ENCODE measurements at regions not wholly inside any gene's neighbourhood (a gene's known extent, or its start where the extent isn't known, plus 50 kb on each side); places are given as distances from the start of the nearest gene placed in this dataset.
A peak's percentile ranks its signal among the peaks of the same experiment; 100 is the strongest.

GRCh38 chr4:27648416-27648815 is 787.8 kb downstream of the STIM2 start:
- no peak for DNase-seq (ENCODE audit: extremely low spot score)
- TF ChIP-seq ELF4 (IDR thresholded peaks at IDR 0.05) (no peak), CTBP1 (IDR thresholded peaks at IDR 0.05; ENCODE audit: borderline replicate concordance) (no peak), HDGF (IDR thresholded peaks at IDR 0.05; ENCODE audit: borderline replicate concordance) (no peak), TARDBP (IDR thresholded peaks at IDR 0.05) (no peak), FOXA1 (IDR thresholded peaks at IDR 0.05) (no peak), FOXM1 (IDR thresholded peaks at IDR 0.05; ENCODE audit: borderline replicate concordance) (no peak), L3MBTL2 (conservative IDR thresholded peaks at IDR 0.05) (no peak), NFRKB (IDR thresholded peaks at IDR 0.05) (no peak), LEF1 (IDR thresholded peaks at IDR 0.05; ENCODE audit: borderline replicate concordance) (no peak), SUZ12 (IDR thresholded peaks at IDR 0.05) (no peak), ZNF384 (IDR thresholded peaks at IDR 0.05) (no peak), BHLHE40 (IDR thresholded peaks at IDR 0.05; ENCODE audit: borderline replicate concordance) (no peak), ARNT (IDR thresholded peaks at IDR 0.05) (no peak), SP1 (IDR thresholded peaks at IDR 0.05) (no peak), FOXK2 (IDR thresholded peaks at IDR 0.05) (no peak)
- TF ChIP-seq, protein P1, sequence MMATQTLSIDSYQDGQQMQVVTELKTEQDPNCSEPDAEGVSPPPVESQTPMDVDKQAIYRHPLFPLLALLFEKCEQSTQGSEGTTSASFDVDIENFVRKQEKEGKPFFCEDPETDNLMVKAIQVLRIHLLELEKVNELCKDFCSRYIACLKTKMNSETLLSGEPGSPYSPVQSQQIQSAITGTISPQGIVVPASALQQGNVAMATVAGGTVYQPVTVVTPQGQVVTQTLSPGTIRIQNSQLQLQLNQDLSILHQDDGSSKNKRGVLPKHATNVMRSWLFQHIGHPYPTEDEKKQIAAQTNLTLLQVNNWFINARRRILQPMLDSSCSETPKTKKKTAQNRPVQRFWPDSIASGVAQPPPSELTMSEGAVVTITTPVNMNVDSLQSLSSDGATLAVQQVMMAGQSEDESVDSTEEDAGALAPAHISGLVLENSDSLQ (IDR thresholded peaks at IDR 0.05): no peak
- POLR2A ChIA-PET: no interaction called here
- CTCF ChIA-PET: no interaction called here

DNA sequence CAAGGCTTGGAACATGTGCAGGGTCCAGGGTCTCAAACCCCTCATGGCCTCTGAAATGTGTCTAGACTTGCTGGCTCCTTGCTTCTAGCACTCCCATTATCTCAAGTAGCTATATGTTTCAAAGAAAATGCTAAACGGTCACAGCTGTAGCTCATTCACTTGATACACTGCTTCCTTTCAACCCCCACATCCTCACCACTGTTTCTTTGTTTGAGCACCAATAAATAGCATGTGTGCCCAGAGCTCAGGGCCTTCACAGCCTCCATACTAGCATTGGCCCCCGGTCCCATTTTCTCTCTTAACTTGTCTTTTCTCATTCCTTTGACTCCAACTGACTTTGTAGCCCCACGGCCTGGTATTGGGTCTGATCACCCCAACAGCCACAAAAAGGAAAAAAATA is 801.8 kb downstream of the STIM2 start:
- no peak for DNase-seq (ENCODE audit: extremely low spot score)
- POLR2A ChIA-PET: no interaction called here
- CTCF ChIA-PET: no interaction called here
- no peak for TF ChIP-seq FOXK2 (IDR thresholded peaks at IDR 0.05)
- TF ChIP-seq ARNT (IDR thresholded peaks at IDR 0.05): no peak
- no peak for TF ChIP-seq NFRKB (IDR thresholded peaks at IDR 0.05)
- no peak for TF ChIP-seq L3MBTL2 (conservative IDR thresholded peaks at IDR 0.05)
- no peak for TF ChIP-seq SP1 (IDR thresholded peaks at IDR 0.05)
- no peak for TF ChIP-seq SUZ12 (IDR thresholded peaks at IDR 0.05)
- no peak for TF ChIP-seq CTBP1 (IDR thresholded peaks at IDR 0.05; ENCODE audit: borderline replicate concordance)

GRCh38 chr4:27666943-27667342 is 806.3 kb downstream of the STIM2 start:
- CTCF ChIA-PET: interaction anchor here (0.6 to 1.2 kb wide), 2 partner anchors 18 to 1274 kb away, joined by 4 to 5 read pairs; no protein-coding TSS in a partner anchor
- POLR2A ChIA-PET: no interaction called here
- TF ChIP-seq FOXK2 (IDR thresholded peaks at IDR 0.05) (no peak), ARNT (IDR thresholded peaks at IDR 0.05) (no peak), ELF4 (IDR thresholded peaks at IDR 0.05) (no peak), NFRKB (IDR thresholded peaks at IDR 0.05) (no peak), LEF1 (IDR thresholded peaks at IDR 0.05; ENCODE audit: borderline replicate concordance) (no peak), CTBP1 (IDR thresholded peaks at IDR 0.05; ENCODE audit: borderline replicate concordance) (no peak), L3MBTL2 (conservative IDR thresholded peaks at IDR 0.05) (no peak), SUZ12 (IDR thresholded peaks at IDR 0.05) (no peak), FOXA1 (IDR thresholded peaks at IDR 0.05) (no peak), TARDBP (IDR thresholded peaks at IDR 0.05) (no peak)
- DNase-seq (ENCODE audit: extremely low spot score): peak; percentile 6

- POLR2A ChIA-PET: no interaction called here
- no peak for DNase-seq (ENCODE audit: extremely low spot score)
- CTCF ChIA-PET: no interaction called here
- TF ChIP-seq BHLHE40 (IDR thresholded peaks at IDR 0.05; ENCODE audit: borderline replicate concordance) (no peak), FOXA1 (IDR thresholded peaks at IDR 0.05) (no peak), SUZ12 (IDR thresholded peaks at IDR 0.05) (no peak), TARDBP (IDR thresholded peaks at IDR 0.05) (no peak), ELF4 (IDR thresholded peaks at IDR 0.05) (no peak), FOXK2 (IDR thresholded peaks at IDR 0.05) (no peak), FOXM1 (IDR thresholded peaks at IDR 0.05; ENCODE audit: borderline replicate concordance) (no peak), ARNT (IDR thresholded peaks at IDR 0.05) (no peak)
- TF ChIP-seq, protein P1 (IDR thresholded peaks at IDR 0.05): no peak
Measured at GRCh38 chr4:27668001-27668400, 807.4 kb downstream of the STIM2 start.

DNA sequence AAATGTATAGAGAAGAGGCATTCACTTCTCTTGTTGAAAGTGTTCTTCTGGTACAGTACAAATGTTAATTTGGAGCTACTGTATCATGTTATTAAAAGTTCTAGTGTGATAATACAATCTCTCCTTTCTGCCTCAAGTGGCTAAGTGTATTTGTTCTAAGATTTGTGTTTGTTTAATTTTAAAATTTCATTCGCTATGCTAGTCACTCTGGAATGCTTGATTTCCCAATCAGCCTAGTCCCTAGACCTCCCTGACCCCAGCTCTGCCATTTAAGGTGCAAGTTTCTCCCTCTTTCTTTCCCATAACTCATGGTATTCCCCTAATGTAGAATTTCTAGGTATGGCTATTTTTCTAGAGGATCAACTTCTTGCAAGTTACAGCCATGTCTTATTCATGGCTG is 817.4 kb downstream of the STIM2 start:
- CTCF ChIA-PET: no interaction called here
- no peak for DNase-seq (ENCODE audit: extremely low spot score)
- POLR2A ChIA-PET: no interaction called here
- TF ChIP-seq, protein P1 (IDR thresholded peaks at IDR 0.05): no peak
- TF ChIP-seq HDGF (IDR thresholded peaks at IDR 0.05; ENCODE audit: borderline replicate concordance) (no peak), LEF1 (IDR thresholded peaks at IDR 0.05; ENCODE audit: borderline replicate concordance) (no peak), ARNT (IDR thresholded peaks at IDR 0.05) (no peak), FOXM1 (IDR thresholded peaks at IDR 0.05; ENCODE audit: borderline replicate concordance) (no peak), BHLHE40 (IDR thresholded peaks at IDR 0.05; ENCODE audit: borderline replicate concordance) (no peak), CTBP1 (IDR thresholded peaks at IDR 0.05; ENCODE audit: borderline replicate concordance) (no peak), SUZ12 (IDR thresholded peaks at IDR 0.05) (no peak), ZNF384 (IDR thresholded peaks at IDR 0.05) (no peak), SP1 (IDR thresholded peaks at IDR 0.05) (no peak), NFRKB (IDR thresholded peaks at IDR 0.05) (no peak), FOXK2 (IDR thresholded peaks at IDR 0.05) (no peak), TARDBP (IDR thresholded peaks at IDR 0.05) (no peak), L3MBTL2 (conservative IDR thresholded peaks at IDR 0.05) (no peak), ELF4 (IDR thresholded peaks at IDR 0.05) (no peak), FOXA1 (IDR thresholded peaks at IDR 0.05) (no peak)

- ChIA-PET POLR2A (no interaction called here), CTCF (interaction anchor here (0.6 to 2.3 kb wide), 9 partner anchors 8 to 876 kb away, joined by 3 to 11 read pairs (median 4); no protein-coding TSS in a partner anchor)
- TF ChIP-seq FOXM1 (IDR thresholded peaks at IDR 0.05; ENCODE audit: borderline replicate concordance): no peak
- no peak for TF ChIP-seq L3MBTL2 (conservative IDR thresholded peaks at IDR 0.05)
- TF ChIP-seq SUZ12 (IDR thresholded peaks at IDR 0.05): no peak
- TF ChIP-seq, protein P1 (IDR thresholded peaks at IDR 0.05): no peak
- TF ChIP-seq TARDBP (IDR thresholded peaks at IDR 0.05): no peak
- no peak for TF ChIP-seq SP1 (IDR thresholded peaks at IDR 0.05)
- TF ChIP-seq BHLHE40 (IDR thresholded peaks at IDR 0.05; ENCODE audit: borderline replicate concordance): no peak
- no peak for TF ChIP-seq NFRKB (IDR thresholded peaks at IDR 0.05)
- no peak for TF ChIP-seq FOXA1 (IDR thresholded peaks at IDR 0.05)
- TF ChIP-seq LEF1 (IDR thresholded peaks at IDR 0.05; ENCODE audit: borderline replicate concordance): no peak
- no peak for TF ChIP-seq ZNF384 (IDR thresholded peaks at IDR 0.05)
- TF ChIP-seq HDGF (IDR thresholded peaks at IDR 0.05; ENCODE audit: borderline replicate concordance): no peak
- no peak for TF ChIP-seq ARNT (IDR thresholded peaks at IDR 0.05)
- TF ChIP-seq ELF4 (IDR thresholded peaks at IDR 0.05): no peak
- TF ChIP-seq CTBP1 (IDR thresholded peaks at IDR 0.05; ENCODE audit: borderline replicate concordance): no peak
- peak; percentile 38 for DNase-seq (ENCODE audit: extremely low spot score)
Measured at GRCh38 chr4:27684610-27685011, 824.0 kb downstream of the STIM2 start.

All from HEK293T (cell line).